ENCODE measurements at regions not wholly inside any gene's neighbourhood (a gene's known extent, or its start where the extent isn't known, plus 50 kb on each side); places are given as distances from the start of the nearest gene placed in this dataset.

- TF ChIP-seq YY1 (IDR thresholded peaks at IDR 0.05), result no peak
- no peak for TF ChIP-seq FOXA1 (IDR thresholded peaks at IDR 0.05)
- TF ChIP-seq GABPA (IDR thresholded peaks at IDR 0.05 in 1 of 2, conservative IDR thresholded peaks at IDR 0.05 in 1 of 2), result no peak
- TF ChIP-seq HNF4G (IDR thresholded peaks at IDR 0.05), result no peak
Observed at GRCh38 chr2:139492131-139492680, 712.0 kb upstream of the NXPH2 start (continued).

- Histone ChIP-seq H3K9me3 (ENCODE audit: control insufficient read depth in 4 of 4, low read length in 3 of 4) (no peaks in the 10 kb centered on the region), H3K27me3 (ENCODE audit: control insufficient read depth in 4 of 4, insufficient read depth in 4 of 4, low read length in 3 of 4) (no peaks in the 10 kb centered on the region), H3K4me1 (ENCODE audit: control insufficient read depth in 4 of 4, insufficient read depth in 4 of 4, low read length in 3 of 4) (no peaks in the 10 kb centered on the region), H3K27ac (ENCODE audit: low read depth in 1 of 2, low read length in 2 of 2) (no peak overlapping the region), H3K4me3 (ENCODE audit: low read depth in 1 of 3, low read length in 3 of 3) (no peak overlapping the region), H3K36me3 (ENCODE audit: control insufficient read depth in 4 of 4, insufficient read depth in 3 of 4, low read depth in 1 of 4, low read length in 3 of 4) (no peaks in the 10 kb centered on the region), H3K9ac (ENCODE audit: low read depth in 1 of 2, low read length in 2 of 2) (no peak overlapping the region)
- DNase-seq (ENCODE audit: low spot score), result no peak
- TF ChIP-seq YY1 (IDR thresholded peaks at IDR 0.05) (no peak), FOXA1 (IDR thresholded peaks at IDR 0.05) (no peak), FOXA2 (IDR thresholded peaks at IDR 0.05) (no peak), HNF4G (IDR thresholded peaks at IDR 0.05) (no peak), ZBTB33 (IDR thresholded peaks at IDR 0.05) (no peak), RXRA (IDR thresholded peaks at IDR 0.05) (no peak), TAF1 (conservative IDR thresholded peaks at IDR 0.05) (no peak), JUND (IDR thresholded peaks at IDR 0.05) (no peak), REST (IDR thresholded peaks at IDR 0.05) (no peak), MAX (IDR thresholded peaks at IDR 0.05) (no peak), HNF4A (conservative IDR thresholded peaks at IDR 0.05) (no peak), NR2F2 (IDR thresholded peaks at IDR 0.05) (no peak), RAD21 (IDR thresholded peaks at IDR 0.05) (no peak)
- TF ChIP-seq, protein P1, sequence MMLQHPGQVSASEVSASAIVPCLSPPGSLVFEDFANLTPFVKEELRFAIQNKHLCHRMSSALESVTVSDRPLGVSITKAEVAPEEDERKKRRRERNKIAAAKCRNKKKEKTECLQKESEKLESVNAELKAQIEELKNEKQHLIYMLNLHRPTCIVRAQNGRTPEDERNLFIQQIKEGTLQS (IDR thresholded peaks at IDR 0.05), result no peak
- WGBS, result 66% methylated on average over 3 of the region's 3 CpGs
Observed at GRCh38 chr2:139480161-139480650, 700.0 kb upstream of the NXPH2 start.

Data from liver (tissue), 7 donors.